ENCODE measurements at regions not wholly inside any gene's neighbourhood (a gene's known extent, or its start where the extent isn't known, plus 50 kb on each side); places are given as distances from the start of the nearest gene placed in this dataset.

GRCh38 chr13:90444232-90444631 is 903.3 kb upstream of the MIR17HG start:
- peak overlapping the region; percentile 93 for H4K5ac ChIP-seq (ENCODE audit: low read depth, low read length)
- no peaks in the 10 kb centered on the region for H3K79me1 ChIP-seq (ENCODE audit: low read depth in 1 of 2, low read length in 2 of 2)
- peaks cover 6% of the 10 kb centered on the region for H3K9me1 ChIP-seq (ENCODE audit: insufficient read depth, low read length)
- H4K91ac ChIP-seq (ENCODE audit: insufficient read depth, low read depth, low read length) = peak overlapping the region; percentile 88
- intact Hi-C loops (cut with micrococcal nuclease) (no loop called here), dilution Hi-C loops (cut with HindIII; ENCODE audit: low sequenced_read_pairs, unreplicated experiment) (no loop called here), in situ Hi-C loops (cut with MboI; ENCODE audit: low sequenced_read_pairs) (no loop called here)
- peak overlapping the region; percentile 86 for H2BK20ac ChIP-seq (ENCODE audit: low read depth, low read length)
- H3K4me3 ChIP-seq (ENCODE audit: insufficient read depth, low read depth, low read length) = no peak overlapping the region
- H3K9ac ChIP-seq (ENCODE audit: low read depth, low read length) = no peak overlapping the region
- H2BK5ac ChIP-seq (ENCODE audit: low read depth, low read length, poor library complexity, severe bottlenecking) = peak overlapping the region; percentile 93
- BruUV-seq (replicated peaks) = no TSS peak
- no peak for DNase-seq
- H3K14ac ChIP-seq (replicated peaks; ENCODE audit: low read depth, low read length) = peak overlapping the region; percentile 42; the same call in 1 of the 2 replicates
- H2BK15ac ChIP-seq (ENCODE audit: low read depth, low read length) = peak overlapping the region; percentile 99; the same call in 2 of the 3 replicates
- peak overlapping the region; percentile 71 for H3K27ac ChIP-seq (ENCODE audit: insufficient read depth, low read length)
- peaks cover 8% of the 10 kb centered on the region for H3K4me1 ChIP-seq (ENCODE audit: control insufficient read depth, insufficient read depth, low read length)
- peak overlapping the region; percentile 65 for H2AK5ac ChIP-seq (ENCODE audit: low read depth, low read length)
- WGBS, 2 experiments (ENCODE audit: extremely low coverage in 2 of 2, insufficient read length in 1 of 2) = no CpG with 5 or more reads among the region's 1 CpG
- no peak overlapping the region for H3K23ac ChIP-seq (ENCODE audit: low read depth, low read length)
- H4K8ac ChIP-seq (ENCODE audit: low read depth in 2 of 2, low read length in 2 of 2) = peak overlapping the region; percentile 85 to 96
- H3K4me2 ChIP-seq (ENCODE audit: low read depth, low read length) = no peak overlapping the region
- H3K4ac ChIP-seq (ENCODE audit: low read depth, low read length) = peak overlapping the region; percentile 64
- H2AFZ ChIP-seq (replicated peaks; ENCODE audit: low read length, poor library complexity) = peak overlapping the region; percentile 59
- CTCF ChIA-PET = no interaction called here
- H3K18ac ChIP-seq (ENCODE audit: low read depth, low read length) = peak overlapping the region; percentile 98; the same call in 1 of the 2 replicates
- H4K20me1 ChIP-seq (ENCODE audit: insufficient read depth, low read length) = no peaks in the 10 kb centered on the region
- TF ChIP-seq, protein P1, sequence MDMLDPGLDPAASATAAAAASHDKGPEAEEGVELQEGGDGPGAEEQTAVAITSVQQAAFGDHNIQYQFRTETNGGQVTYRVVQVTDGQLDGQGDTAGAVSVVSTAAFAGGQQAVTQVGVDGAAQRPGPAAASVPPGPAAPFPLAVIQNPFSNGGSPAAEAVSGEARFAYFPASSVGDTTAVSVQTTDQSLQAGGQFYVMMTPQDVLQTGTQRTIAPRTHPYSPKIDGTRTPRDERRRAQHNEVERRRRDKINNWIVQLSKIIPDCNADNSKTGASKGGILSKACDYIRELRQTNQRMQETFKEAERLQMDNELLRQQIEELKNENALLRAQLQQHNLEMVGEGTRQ (IDR thresholded peaks at IDR 0.05; ENCODE audit: low read depth, low read length) = no peak
- TF ChIP-seq NFE2L2 (IDR thresholded peaks at IDR 0.05; ENCODE audit: low read depth, low read length) = no peak
- TF ChIP-seq CHD1 (IDR thresholded peaks at IDR 0.05; ENCODE audit: low read depth, low read length) = no peak
- peak overlapping the region; percentile 50 for H3K56ac ChIP-seq (ENCODE audit: extremely low read depth, insufficient read depth, low read length)
- no peaks in the 10 kb centered on the region for H3K9me3 ChIP-seq (ENCODE audit: control insufficient read depth, insufficient read depth, low read length)
- H2BK120ac ChIP-seq (ENCODE audit: low read depth, low read length) = peak overlapping the region; percentile 84
- H2AK9ac ChIP-seq (replicated peaks; ENCODE audit: low read depth, low read length, poor library complexity) = peak overlapping the region; percentile 90
- ATAC-seq (ENCODE audit: low read depth) = no peak
- no peaks in the 10 kb centered on the region for H3K36me3 ChIP-seq (ENCODE audit: control insufficient read depth, insufficient read depth, low read length)
- no peaks in the 10 kb centered on the region for H3K27me3 ChIP-seq (ENCODE audit: control insufficient read depth, insufficient read depth, low read length)
- POLR2A ChIA-PET (ENCODE audit: unreplicated experiment) = no interaction called here

Data from IMR-90 (cell line).